Breast epithelium (tissue), 3 donors: ENCODE measurements at regions not wholly inside any gene's neighbourhood (a gene's known extent, or its start where the extent isn't known, plus 50 kb on each side); places are given as distances from the start of the nearest gene placed in this dataset.

Source experiments
- CTCF ChIP-seq, 3 donors: fragments of 450-650 bp; IDR thresholded peaks; one replicate each; pipeline ENCODE4 v1.5.1; 2016 to 2017; ENCODE audit warnings: antibody characterized with exemption in 3 of 3, mild to moderate bottlenecking in 3 of 3, moderate library complexity in 3 of 3
- POLR2A ChIP-seq: fragments of 450-650 bp; IDR thresholded peaks from one replicate; pipeline ENCODE4 v1.6.1; 2016; ENCODE audit warnings: antibody characterized with exemption, mild to moderate bottlenecking, moderate library complexity
- POLR2AphosphoS5 ChIP-seq, 3 donors: sonication (generic); formaldehyde crosslinking; IDR thresholded peaks; one replicate each; pipeline ENCODE4 v1.6.1; 2017; ENCODE audit warnings: antibody characterized with exemption in 3 of 3

- no peak for TF ChIP-seq CTCF (IDR thresholded peaks at IDR 0.05)
- no peak for TF ChIP-seq POLR2A
- no peak for TF ChIP-seq POLR2AphosphoS5 (IDR thresholded peaks at IDR 0.05)
Measured at GRCh38 chr4:127181001-127181400, 451.8 kb upstream of the INTU start.
